ENCODE measurements at regions not wholly inside any gene's neighbourhood (a gene's known extent, or its start where the extent isn't known, plus 50 kb on each side); places are given as distances from the start of the nearest gene placed in this dataset.

GRCh38 chr20:55790178-55790577 lies 215.1 kb downstream of the CBLN4 start:
- no peak for TF ChIP-seq CTCF (IDR thresholded peaks at IDR 0.05)
- ATAC-seq (ENCODE audit: low FRiP score), result no peak
- DNase-seq (ENCODE audit: low spot score), result no peak

- ATAC-seq (ENCODE audit: low FRiP score), result no peak
- DNase-seq (ENCODE audit: low spot score), result no peak
- TF ChIP-seq CTCF (IDR thresholded peaks at IDR 0.05), result no peak
Measured at GRCh38 chr20:55784036-55784435, 221.3 kb downstream of the CBLN4 start.

- DNase-seq (ENCODE audit: low spot score), result no peak
- no peak for ATAC-seq (ENCODE audit: low FRiP score)
- TF ChIP-seq CTCF (IDR thresholded peaks at IDR 0.05), result no peak
Measured at GRCh38 chr20:55783381-55783780, 221.9 kb downstream of the CBLN4 start.

GRCh38 chr20:55782912-55783253 lies 222.4 kb downstream of the CBLN4 start:
- ATAC-seq (ENCODE audit: low FRiP score) (no peak), DNase-seq (ENCODE audit: low spot score) (no peak)
- TF ChIP-seq CTCF (IDR thresholded peaks at IDR 0.05), result no peak

GRCh38 chr20:55782224-55782911 lies 223.0 kb downstream of the CBLN4 start:
- ATAC-seq (ENCODE audit: low FRiP score) (no peak), DNase-seq (ENCODE audit: low spot score) (no peak)
- no peak for TF ChIP-seq CTCF (IDR thresholded peaks at IDR 0.05)

GRCh38 chr20:55778796-55779195 lies 226.5 kb downstream of the CBLN4 start:
- TF ChIP-seq CTCF (IDR thresholded peaks at IDR 0.05), result no peak
- ATAC-seq (ENCODE audit: low FRiP score) (no peak), DNase-seq (ENCODE audit: low spot score) (no peak)

- DNase-seq (ENCODE audit: low spot score) (no peak), ATAC-seq (ENCODE audit: low FRiP score) (no peak)
- no peak for TF ChIP-seq CTCF (IDR thresholded peaks at IDR 0.05)
Measured at GRCh38 chr20:55777641-55778040, 227.7 kb downstream of the CBLN4 start.

Measured in omental fat pad (tissue), 3 donors.